ENCODE measurements at regions not wholly inside any gene's neighbourhood (a gene's known extent, or its start where the extent isn't known, plus 50 kb on each side); places are given as distances from the start of the nearest gene placed in this dataset.

DNA sequence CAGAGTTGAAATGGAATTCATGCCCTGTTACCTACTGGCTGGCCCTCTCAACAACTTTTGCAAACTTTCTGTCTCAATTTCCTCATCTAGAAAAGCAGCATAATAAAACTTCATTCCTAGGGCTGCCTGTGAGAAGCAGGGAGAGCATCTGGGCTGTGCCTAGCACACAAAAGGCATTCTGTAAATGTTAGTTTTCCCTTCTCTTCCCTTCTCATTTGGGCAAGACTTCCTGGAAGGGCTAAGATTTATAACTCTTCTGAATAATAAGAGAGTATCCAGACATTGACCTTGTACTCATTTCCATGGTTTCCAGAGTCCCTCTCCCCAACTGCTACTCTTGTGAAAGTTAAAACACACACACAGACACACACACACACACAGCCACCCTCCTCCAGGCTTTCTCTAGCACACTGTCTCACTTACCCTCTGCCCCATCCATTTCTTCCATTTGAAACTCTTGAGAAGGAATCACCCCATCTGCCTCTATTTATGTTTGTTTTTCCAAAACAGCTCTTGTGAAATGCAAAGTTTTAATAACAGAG lies 302.1 kb downstream of the SMAD2 start:
- POLR2A ChIA-PET = no interaction called here
- Histone ChIP-seq H3K9me3 (ENCODE audit: low read length) (no peaks in the 10 kb centered on the region), H3K79me2 (ENCODE audit: insufficient read depth, low read depth, low read length) (no peaks in the 10 kb centered on the region), H3K4me2 (ENCODE audit: low read length) (no peak overlapping the region), H3K4me1 (ENCODE audit: insufficient read depth, low read length, poor library complexity, severe bottlenecking) (no peaks in the 10 kb centered on the region), H4K20me1 (ENCODE audit: insufficient read depth, low read length) (no peaks in the 10 kb centered on the region), H3K36me3 (ENCODE audit: insufficient read depth, low read length) (no peaks in the 10 kb centered on the region), H3K4me3 (ENCODE audit: low read depth, low read length, poor library complexity, severe bottlenecking) (no peak overlapping the region), H3K27ac (ENCODE audit: low read depth, low read length, poor library complexity, severe bottlenecking) (no peak overlapping the region), H2AFZ (ENCODE audit: low read length) (no peak overlapping the region), H3K9me2 (ENCODE audit: insufficient read depth, low read length) (no peaks in the 10 kb centered on the region)
- DNase-seq (ENCODE audit: low spot score) = no peak
- no TSS peak for BruUV-seq (replicated peaks)
- intact Hi-C loops (cut with micrococcal nuclease; ENCODE audit: unreplicated experiment) = no loop called here
- CTCF ChIA-PET (ENCODE audit: unreplicated experiment) = no interaction called here
- TF ChIP-seq, protein P1, sequence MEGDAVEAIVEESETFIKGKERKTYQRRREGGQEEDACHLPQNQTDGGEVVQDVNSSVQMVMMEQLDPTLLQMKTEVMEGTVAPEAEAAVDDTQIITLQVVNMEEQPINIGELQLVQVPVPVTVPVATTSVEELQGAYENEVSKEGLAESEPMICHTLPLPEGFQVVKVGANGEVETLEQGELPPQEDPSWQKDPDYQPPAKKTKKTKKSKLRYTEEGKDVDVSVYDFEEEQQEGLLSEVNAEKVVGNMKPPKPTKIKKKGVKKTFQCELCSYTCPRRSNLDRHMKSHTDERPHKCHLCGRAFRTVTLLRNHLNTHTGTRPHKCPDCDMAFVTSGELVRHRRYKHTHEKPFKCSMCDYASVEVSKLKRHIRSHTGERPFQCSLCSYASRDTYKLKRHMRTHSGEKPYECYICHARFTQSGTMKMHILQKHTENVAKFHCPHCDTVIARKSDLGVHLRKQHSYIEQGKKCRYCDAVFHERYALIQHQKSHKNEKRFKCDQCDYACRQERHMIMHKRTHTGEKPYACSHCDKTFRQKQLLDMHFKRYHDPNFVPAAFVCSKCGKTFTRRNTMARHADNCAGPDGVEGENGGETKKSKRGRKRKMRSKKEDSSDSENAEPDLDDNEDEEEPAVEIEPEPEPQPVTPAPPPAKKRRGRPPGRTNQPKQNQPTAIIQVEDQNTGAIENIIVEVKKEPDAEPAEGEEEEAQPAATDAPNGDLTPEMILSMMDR (conservative IDR thresholded peaks at IDR 0.05; ENCODE audit: low read length) = no peak
- no peak for TF ChIP-seq EZH2phosphoT487 (IDR thresholded peaks at IDR 0.05; ENCODE audit: borderline replicate concordance, low read depth, low read length)

DNA sequence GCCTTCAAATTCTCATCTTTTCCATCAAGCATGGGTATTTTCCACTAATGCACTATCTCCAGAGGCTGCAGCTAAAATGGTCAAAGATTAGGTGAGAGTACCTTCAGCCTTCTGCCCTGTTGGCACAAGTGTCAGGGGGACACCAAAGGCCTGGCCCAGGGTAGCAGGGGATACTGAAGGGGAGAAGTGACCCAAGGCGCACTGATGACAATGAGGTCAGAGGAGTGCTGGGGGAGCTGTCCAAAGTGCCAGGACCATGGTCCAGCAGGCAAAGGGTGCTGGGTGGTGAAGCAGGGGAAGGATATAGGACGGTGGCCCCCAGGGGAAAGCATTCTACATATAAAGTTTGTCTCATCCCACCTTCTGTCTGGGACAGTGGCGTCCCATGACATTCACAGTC lies 303.4 kb downstream of the SMAD2 start:
- Histone ChIP-seq H4K20me1 (ENCODE audit: insufficient read depth, low read length) (no peaks in the 10 kb centered on the region), H3K36me3 (ENCODE audit: insufficient read depth, low read length) (no peaks in the 10 kb centered on the region), H3K27ac (ENCODE audit: low read depth, low read length, poor library complexity, severe bottlenecking) (no peak overlapping the region), H3K79me2 (ENCODE audit: insufficient read depth, low read depth, low read length) (no peaks in the 10 kb centered on the region), H3K4me1 (ENCODE audit: insufficient read depth, low read length, poor library complexity, severe bottlenecking) (no peaks in the 10 kb centered on the region), H3K4me3 (ENCODE audit: low read depth, low read length, poor library complexity, severe bottlenecking) (no peak overlapping the region), H3K4me2 (ENCODE audit: low read length) (no peak overlapping the region), H3K9me2 (ENCODE audit: insufficient read depth, low read length) (no peaks in the 10 kb centered on the region), H2AFZ (ENCODE audit: low read length) (no peak overlapping the region), H3K9me3 (ENCODE audit: low read length) (no peaks in the 10 kb centered on the region)
- no TSS peak for BruUV-seq (replicated peaks)
- ChIA-PET CTCF (ENCODE audit: unreplicated experiment) (no interaction called here), POLR2A (no interaction called here)
- TF ChIP-seq, protein P1 (conservative IDR thresholded peaks at IDR 0.05; ENCODE audit: low read length) = no peak
- TF ChIP-seq EZH2phosphoT487 (IDR thresholded peaks at IDR 0.05; ENCODE audit: borderline replicate concordance, low read depth, low read length) = no peak
- intact Hi-C loops (cut with micrococcal nuclease; ENCODE audit: unreplicated experiment) = no loop called here
- no peak for DNase-seq (ENCODE audit: low spot score)

DNA sequence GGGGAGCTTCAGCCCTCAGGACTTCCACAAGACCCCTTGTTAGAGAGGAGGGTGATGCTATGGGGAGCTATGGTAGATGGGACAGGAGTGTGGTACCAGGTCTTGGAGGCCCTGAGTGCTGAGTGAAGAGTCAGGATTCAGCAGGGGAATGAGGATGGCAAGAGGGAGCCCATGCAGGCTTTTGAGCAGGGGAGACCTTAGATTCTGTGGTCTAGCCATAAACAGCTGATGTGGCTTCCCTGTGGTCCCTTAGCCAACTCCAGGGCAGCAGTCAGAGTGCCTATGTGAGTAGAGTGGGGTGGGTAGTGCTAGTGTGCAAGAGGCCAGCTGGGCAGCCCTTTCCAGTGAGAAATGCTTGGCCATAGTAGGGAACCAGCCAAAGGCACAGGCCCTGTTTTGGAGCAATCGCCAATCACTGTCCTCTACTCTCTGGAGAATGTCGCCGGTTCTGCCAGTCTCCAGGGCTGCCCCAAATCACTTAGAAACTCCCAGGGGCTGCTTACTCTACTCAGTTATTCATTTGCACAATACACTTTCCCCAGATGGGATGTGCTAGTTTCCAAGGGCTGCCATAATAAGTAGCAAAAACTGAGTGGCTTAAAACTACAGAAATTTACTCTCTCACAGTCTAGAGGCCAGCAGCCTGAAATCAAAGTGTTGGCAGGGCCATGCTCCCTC lies 310.5 kb downstream of the SMAD2 start:
- BruUV-seq (replicated peaks) = no TSS peak
- ChIA-PET CTCF (ENCODE audit: unreplicated experiment) (no interaction called here), POLR2A (no interaction called here)
- no peaks in the 10 kb centered on the region for H3K36me3 ChIP-seq (ENCODE audit: insufficient read depth, low read length)
- no peaks in the 10 kb centered on the region for H3K4me1 ChIP-seq (ENCODE audit: insufficient read depth, low read length, poor library complexity, severe bottlenecking)
- no peaks in the 10 kb centered on the region for H3K9me3 ChIP-seq (ENCODE audit: low read length)
- H2AFZ ChIP-seq (ENCODE audit: low read length) = no peak overlapping the region
- intact Hi-C loops (cut with micrococcal nuclease; ENCODE audit: unreplicated experiment) = no loop called here
- H4K20me1 ChIP-seq (ENCODE audit: insufficient read depth, low read length) = no peaks in the 10 kb centered on the region
- no peak overlapping the region for H3K27ac ChIP-seq (ENCODE audit: low read depth, low read length, poor library complexity, severe bottlenecking)
- no peak for DNase-seq (ENCODE audit: low spot score)
- H3K79me2 ChIP-seq (ENCODE audit: insufficient read depth, low read depth, low read length) = no peaks in the 10 kb centered on the region
- TF ChIP-seq, protein P1 (conservative IDR thresholded peaks at IDR 0.05; ENCODE audit: low read length) = no peak
- TF ChIP-seq EZH2phosphoT487 (IDR thresholded peaks at IDR 0.05; ENCODE audit: borderline replicate concordance, low read depth, low read length) = no peak
- no peaks in the 10 kb centered on the region for H3K9me2 ChIP-seq (ENCODE audit: insufficient read depth, low read length)
- H3K4me3 ChIP-seq (ENCODE audit: low read depth, low read length, poor library complexity, severe bottlenecking) = no peak overlapping the region
- H3K4me2 ChIP-seq (ENCODE audit: low read length) = no peak overlapping the region
